ENCODE measurements at regions not wholly inside any gene's neighbourhood (a gene's known extent, or its start where the extent isn't known, plus 50 kb on each side); places are given as distances from the start of the nearest gene placed in this dataset.

GRCh38 chr6:16851758-16852157, 90.5 kb upstream of the ATXN1 start:
- peak; percentile 7 for DNase-seq (ENCODE audit: low spot score)

GRCh38 chr6:16851044-16851540, 89.8 kb upstream of the ATXN1 start:
- DNase-seq (ENCODE audit: low spot score), result no peak

GRCh38 chr6:16850681-16851026, 89.4 kb upstream of the ATXN1 start:
- DNase-seq (ENCODE audit: low spot score), result no peak

- no peak for DNase-seq (ENCODE audit: low spot score)
These were observed 88.9 kb upstream of the ATXN1 start for GRCh38 chr6:16849988-16850680.

- DNase-seq (ENCODE audit: low spot score), result no peak
These were observed 88.2 kb upstream of the ATXN1 start for GRCh38 chr6:16849280-16849987.

GRCh38 chr6:16846399-16846778, 85.1 kb upstream of the ATXN1 start:
- no peak for DNase-seq (ENCODE audit: low spot score)

- no peak for DNase-seq (ENCODE audit: low spot score)
These were observed 82.9 kb upstream of the ATXN1 start for GRCh38 chr6:16844183-16844582.

- no peak for DNase-seq (ENCODE audit: low spot score)
These were observed 81.4 kb upstream of the ATXN1 start for GRCh38 chr6:16842676-16843075.

- DNase-seq (ENCODE audit: low spot score), result no peak
These were observed 80.0 kb upstream of the ATXN1 start for GRCh38 chr6:16841241-16841640.

- no peak for DNase-seq (ENCODE audit: low spot score)
These were observed 79.5 kb upstream of the ATXN1 start for GRCh38 chr6:16840725-16841124.

- DNase-seq (ENCODE audit: low spot score), result no peak
These were observed 79.0 kb upstream of the ATXN1 start for GRCh38 chr6:16840291-16840690.

GRCh38 chr6:16839631-16840179, 78.4 kb upstream of the ATXN1 start:
- DNase-seq (ENCODE audit: low spot score), result no peak

- no peak for DNase-seq (ENCODE audit: low spot score)
These were observed 76.1 kb upstream of the ATXN1 start for GRCh38 chr6:16837217-16837972.

GRCh38 chr6:16836144-16836981, 75.1 kb upstream of the ATXN1 start:
- peak; percentile 10 for DNase-seq (ENCODE audit: low spot score)

GRCh38 chr6:16834242-16834641, 73.0 kb upstream of the ATXN1 start:
- no peak for DNase-seq (ENCODE audit: low spot score)

GRCh38 chr6:16832721-16833120, 71.5 kb upstream of the ATXN1 start:
- no peak for DNase-seq (ENCODE audit: low spot score)

- DNase-seq (ENCODE audit: low spot score), result no peak
These were observed 70.8 kb upstream of the ATXN1 start for GRCh38 chr6:16832043-16832567.

GRCh38 chr6:16831136-16831535, 69.9 kb upstream of the ATXN1 start:
- no peak for DNase-seq (ENCODE audit: low spot score)

GRCh38 chr6:16828058-16828457, 66.8 kb upstream of the ATXN1 start:
- DNase-seq (ENCODE audit: low spot score), result no peak

- DNase-seq (ENCODE audit: low spot score), result no peak
These were observed 66.4 kb upstream of the ATXN1 start for GRCh38 chr6:16827627-16828026.

GRCh38 chr6:16825784-16826183, 64.5 kb upstream of the ATXN1 start:
- DNase-seq (ENCODE audit: low spot score), result no peak
